Sigmoid colon (tissue), 6 donors: ENCODE measurements at regions not wholly inside any gene's neighbourhood (a gene's known extent, or its start where the extent isn't known, plus 50 kb on each side); places are given as distances from the start of the nearest gene placed in this dataset.

Experiments
- DNase-seq: peaks from one replicate; pipeline ENCODE4 v3.0.0-alpha.2; 2019
- H3K27ac ChIP-seq, 4 donors: fragments of 200-600 bp; sonication (generic); one replicate each; pipeline ENCODE4 v1.5.1; 2016 to 2019; ENCODE audit warnings: mild to moderate bottlenecking in 1 of 4
- H3K27me3 ChIP-seq, 3 donors: fragments of 200-600 bp; sonication (generic); one replicate each; pipeline ENCODE4 v1.5.1; 2019; ENCODE audit warnings: mild to moderate bottlenecking in 1 of 3
- H3K36me3 ChIP-seq, 4 donors: fragments of 200-600 bp; sonication (generic); one replicate each; pipeline ENCODE4 v1.5.1; 2016 to 2019
- H3K4me1 ChIP-seq, 4 donors: fragments of 200-600 bp; sonication (generic); one replicate each; pipeline ENCODE4 v1.5.1; 2017 to 2019
- H3K4me3 ChIP-seq, 4 donors: fragments of 200-600 bp; sonication (generic); one replicate each; pipeline ENCODE4 v1.5.1; 2017 to 2019; ENCODE audit warnings: mild to moderate bottlenecking in 2 of 4, moderate library complexity in 1 of 4
- H3K9me3 ChIP-seq, 4 donors: fragments of 200-600 bp in 3 of 4; sonication (generic) in 3 of 4; one replicate each; pipeline versions ENCODE4 v1.5.1 to v1.6.1; 2013 to 2019
- EP300 ChIP-seq, 4 donors: sonication (generic); formaldehyde crosslinking; IDR thresholded peaks; one replicate each; pipeline ENCODE4 v1.6.1; 2017; ENCODE audit warnings: antibody characterized with exemption in 4 of 4
- POLR2A ChIP-seq, 2 donors: fragments of 450-650 bp; IDR thresholded peaks; one replicate each; pipeline ENCODE4 v1.6.1; 2016; ENCODE audit warnings: antibody characterized with exemption in 2 of 2, mild to moderate bottlenecking in 2 of 2, moderate library complexity in 2 of 2
- POLR2AphosphoS5 ChIP-seq, 4 donors: sonication (generic); formaldehyde crosslinking; IDR thresholded peaks; one replicate each; pipeline ENCODE4 v1.6.1; 2017; ENCODE audit warnings: antibody characterized with exemption in 4 of 4
- WGBS, 2 donors: extraction: QIAGEN DNeasy Blood & Tissue Kit; methylation state at CpG; one replicate each; pipeline ENCODE4 v1.1.7; 2013; 5-methylcytosine and 5-hydroxymethylcytosine counted together
- intact Hi-C: fragments of 100-400 bp; cut with DNase I; formaldehyde crosslinking; loops from one replicate; pipeline ENCODE4 v1.15.1; 2023
- TF ChIP-seq, protein P1 (sequence below), 4 experiments: fragments of 450-650 bp in 3 of 4; fragments of 200-600 bp in 1 of 4; IDR thresholded peaks; one replicate each; pipeline ENCODE4 v1.5.1; 2016 to 2019; ENCODE audit warnings: antibody characterized with exemption in 4 of 4, mild to moderate bottlenecking in 3 of 4, moderate library complexity in 2 of 4
- donor health status: healthy with polysubstance abuse.
- donor health status: healthy.

DNA sequence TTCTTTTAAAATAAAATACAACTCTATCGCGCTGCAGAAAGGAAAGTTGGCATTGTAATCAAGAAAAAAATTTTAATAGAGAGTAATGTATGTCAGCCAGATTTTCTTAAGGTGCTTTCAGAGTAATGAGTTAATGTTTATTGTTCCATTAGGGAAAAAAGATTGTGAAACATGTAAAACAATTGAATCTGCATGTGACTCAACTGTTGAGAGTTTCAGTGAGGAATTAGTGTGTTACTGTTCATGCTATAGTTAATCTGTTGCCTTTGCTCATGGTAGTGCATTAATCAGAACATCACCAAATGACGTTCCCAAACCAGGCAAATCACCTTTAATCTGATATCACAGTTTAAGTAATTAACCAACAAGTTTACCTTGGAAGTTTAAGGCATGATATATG is 600.5 kb downstream of the NR2F1-AS1 start:
- no peak for TF ChIP-seq POLR2A (IDR thresholded peaks at IDR 0.05)
- TF ChIP-seq EP300 (IDR thresholded peaks at IDR 0.05) = no peak
- TF ChIP-seq, protein P1, sequence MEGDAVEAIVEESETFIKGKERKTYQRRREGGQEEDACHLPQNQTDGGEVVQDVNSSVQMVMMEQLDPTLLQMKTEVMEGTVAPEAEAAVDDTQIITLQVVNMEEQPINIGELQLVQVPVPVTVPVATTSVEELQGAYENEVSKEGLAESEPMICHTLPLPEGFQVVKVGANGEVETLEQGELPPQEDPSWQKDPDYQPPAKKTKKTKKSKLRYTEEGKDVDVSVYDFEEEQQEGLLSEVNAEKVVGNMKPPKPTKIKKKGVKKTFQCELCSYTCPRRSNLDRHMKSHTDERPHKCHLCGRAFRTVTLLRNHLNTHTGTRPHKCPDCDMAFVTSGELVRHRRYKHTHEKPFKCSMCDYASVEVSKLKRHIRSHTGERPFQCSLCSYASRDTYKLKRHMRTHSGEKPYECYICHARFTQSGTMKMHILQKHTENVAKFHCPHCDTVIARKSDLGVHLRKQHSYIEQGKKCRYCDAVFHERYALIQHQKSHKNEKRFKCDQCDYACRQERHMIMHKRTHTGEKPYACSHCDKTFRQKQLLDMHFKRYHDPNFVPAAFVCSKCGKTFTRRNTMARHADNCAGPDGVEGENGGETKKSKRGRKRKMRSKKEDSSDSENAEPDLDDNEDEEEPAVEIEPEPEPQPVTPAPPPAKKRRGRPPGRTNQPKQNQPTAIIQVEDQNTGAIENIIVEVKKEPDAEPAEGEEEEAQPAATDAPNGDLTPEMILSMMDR (IDR thresholded peaks at IDR 0.05) = no peak
- no peak for TF ChIP-seq POLR2AphosphoS5 (IDR thresholded peaks at IDR 0.05)
- H3K9me3 ChIP-seq = no peaks in the 10 kb centered on the region
- no peak for DNase-seq
- no peak overlapping the region for H3K4me3 ChIP-seq
- H3K36me3 ChIP-seq = no peaks in the 10 kb centered on the region
- H3K27ac ChIP-seq = no peak overlapping the region
- intact Hi-C loops = no loop called here
- no peaks in the 10 kb centered on the region for H3K27me3 ChIP-seq
- 72 to 88% methylated on average over 3 of the region's 3 CpGs for WGBS, 2 donors
- no peaks in the 10 kb centered on the region for H3K4me1 ChIP-seq

- Histone ChIP-seq H3K27ac (no peak overlapping the region), H3K27me3 (no peaks in the 10 kb centered on the region), H3K4me3 (no peak overlapping the region), H3K9me3 (no peaks in the 10 kb centered on the region), H3K4me1 (no peaks in the 10 kb centered on the region), H3K36me3 (no peaks in the 10 kb centered on the region)
- WGBS, 2 donors = 49 to 65% methylated on average over 1 of the region's 1 CpG
- TF ChIP-seq EP300 (IDR thresholded peaks at IDR 0.05) = no peak
- TF ChIP-seq POLR2AphosphoS5 (IDR thresholded peaks at IDR 0.05) = no peak
- TF ChIP-seq POLR2A (IDR thresholded peaks at IDR 0.05) = no peak
- TF ChIP-seq, protein P1 (IDR thresholded peaks at IDR 0.05) = no peak
- intact Hi-C loops = no loop called here
- DNase-seq = no peak
Measured at GRCh38 chr5:92979716-92980115, 601.3 kb downstream of the NR2F1-AS1 start.

GRCh38 chr5:92977846-92978540 is 603.0 kb downstream of the NR2F1-AS1 start:
- H3K27ac ChIP-seq = no peak overlapping the region
- H3K4me1 ChIP-seq = no peaks in the 10 kb centered on the region
- H3K9me3 ChIP-seq = no peaks in the 10 kb centered on the region
- DNase-seq = no peak
- no peak for TF ChIP-seq POLR2AphosphoS5 (IDR thresholded peaks at IDR 0.05)
- TF ChIP-seq POLR2A (IDR thresholded peaks at IDR 0.05) = no peak
- TF ChIP-seq, protein P1 (IDR thresholded peaks at IDR 0.05) = no peak
- no peak for TF ChIP-seq EP300 (IDR thresholded peaks at IDR 0.05)
- no peaks in the 10 kb centered on the region for H3K27me3 ChIP-seq
- H3K36me3 ChIP-seq = no peaks in the 10 kb centered on the region
- intact Hi-C loops = no loop called here
- H3K4me3 ChIP-seq = no peak overlapping the region
- WGBS, 2 donors = 82 to 88% methylated on average over 3 of the region's 3 CpGs

- Histone ChIP-seq H3K27me3 (no peaks in the 10 kb centered on the region), H3K4me3 (no peak overlapping the region), H3K4me1 (no peaks in the 10 kb centered on the region), H3K9me3 (no peaks in the 10 kb centered on the region), H3K36me3 (no peaks in the 10 kb centered on the region), H3K27ac (no peak overlapping the region)
- no peak for TF ChIP-seq EP300 (IDR thresholded peaks at IDR 0.05)
- no peak for TF ChIP-seq POLR2AphosphoS5 (IDR thresholded peaks at IDR 0.05)
- no peak for TF ChIP-seq POLR2A (IDR thresholded peaks at IDR 0.05)
- TF ChIP-seq, protein P1 (IDR thresholded peaks at IDR 0.05) = no peak
- WGBS, 2 donors = 79 to 84% methylated on average over 1 of the region's 1 CpG
- DNase-seq = no peak
- intact Hi-C loops = no loop called here
Measured at GRCh38 chr5:92976156-92976555, 604.9 kb downstream of the NR2F1-AS1 start.

GRCh38 chr5:92969781-92970237 is 611.2 kb downstream of the NR2F1-AS1 start:
- no peaks in the 10 kb centered on the region for H3K9me3 ChIP-seq
- 43 to 67% methylated on average over 2 of the region's 2 CpGs for whole genome bisulfite sequencing, 2 donors
- H3K36me3 ChIP-seq = no peaks in the 10 kb centered on the region
- no peak overlapping the region for H3K4me3 ChIP-seq
- no peak overlapping the region for H3K27ac ChIP-seq
- H3K4me1 ChIP-seq = no peaks in the 10 kb centered on the region
- TF ChIP-seq EP300 (IDR thresholded peaks at IDR 0.05) = no peak
- H3K27me3 ChIP-seq = no peaks in the 10 kb centered on the region
- intact Hi-C loops = no loop called here
- DNase-seq = no peak
